ENCODE measurements at regions not wholly inside any gene's neighbourhood (a gene's known extent, or its start where the extent isn't known, plus 50 kb on each side); places are given as distances from the start of the nearest gene placed in this dataset.
"Not testable (repeated sequence)": the region's sequence is repeated elsewhere in the genome, so short reads cannot be mapped to it uniquely, and the experiment has no call there.

DNA sequence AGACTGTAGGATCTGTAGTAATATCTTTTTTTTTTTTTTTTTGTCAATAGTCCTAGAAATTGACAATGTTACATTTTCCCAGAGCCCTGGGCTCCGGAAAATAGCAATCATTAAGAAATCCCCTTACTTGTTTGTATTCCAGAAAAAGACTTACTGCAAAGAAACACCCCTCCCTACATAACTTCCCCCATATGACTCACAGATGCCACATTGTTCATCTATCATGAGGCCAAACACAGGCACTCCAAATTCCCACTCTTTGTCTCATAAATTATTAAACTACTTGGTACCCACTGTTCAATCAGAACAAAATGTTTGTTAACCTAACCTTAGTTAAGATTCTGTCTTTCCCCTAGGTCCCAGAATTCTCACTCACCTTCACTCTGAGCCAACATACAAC is 53.5 kb downstream of the TEX51 start:
- DNase-seq, result no peak

- DNase-seq, result no peak
Measured at GRCh38 chr2:126953483-126953882, 54.8 kb downstream of the TEX51 start.

DNA sequence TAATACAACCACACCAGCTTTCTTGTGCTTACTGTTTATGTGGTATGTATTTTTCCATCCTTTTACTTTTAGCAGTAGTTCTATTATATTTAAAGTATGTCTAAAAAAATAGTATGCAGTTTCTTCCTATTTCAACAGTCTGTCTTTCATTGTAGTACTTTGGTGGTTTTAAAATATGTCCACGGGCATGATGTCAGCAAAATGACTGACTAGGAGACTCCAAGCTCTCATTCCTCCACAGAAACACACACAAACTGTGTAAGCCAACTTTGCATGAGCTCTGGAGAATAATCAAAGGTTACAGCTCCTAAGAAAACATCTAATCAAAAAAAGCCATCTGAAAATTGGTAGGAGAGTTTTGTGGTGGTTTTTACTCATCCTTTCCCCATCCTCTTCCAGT is 56.1 kb downstream of the TEX51 start:
- no peak for DNase-seq

DNA sequence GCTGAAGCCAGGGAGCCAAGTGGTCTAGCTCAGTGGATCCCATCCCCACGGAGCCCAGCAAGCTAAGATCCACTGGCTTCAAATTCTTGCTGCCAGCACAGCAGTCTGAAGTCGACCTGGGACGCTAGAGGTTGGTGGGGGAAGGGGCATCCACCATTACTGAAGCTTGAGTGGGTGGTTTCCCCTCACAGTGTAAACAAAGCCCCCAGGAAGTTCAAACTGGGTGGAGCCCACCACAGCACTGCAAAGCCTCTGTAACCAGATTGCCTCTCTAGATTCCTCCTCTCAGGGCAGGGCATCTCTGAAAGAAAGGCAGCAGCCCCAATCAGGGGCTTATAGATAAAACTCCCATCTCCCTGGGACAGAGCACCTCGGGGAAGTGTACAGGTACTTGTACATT is 58.1 kb downstream of the TEX51 start:
- not testable (repeated sequence) for DNase-seq

DNA sequence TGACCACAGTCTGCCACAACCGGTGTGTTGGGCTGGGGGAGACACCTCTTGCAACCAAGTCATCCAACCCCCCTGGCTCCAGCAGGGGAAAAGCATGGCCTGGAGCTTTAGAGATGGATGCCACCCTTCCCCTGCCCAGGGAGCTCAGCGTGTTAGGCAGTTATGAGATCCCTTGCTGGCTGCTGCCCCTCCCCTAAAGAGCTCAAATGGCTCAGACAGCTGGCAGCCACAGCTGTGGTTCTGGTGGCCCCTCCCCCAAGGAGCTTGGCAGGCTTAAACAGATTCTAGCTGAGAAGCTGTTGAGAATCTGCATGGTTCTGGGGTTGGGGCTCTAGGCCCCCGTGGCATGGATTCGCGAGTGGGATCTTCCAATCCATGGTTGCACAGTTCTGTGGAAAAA is 64.7 kb downstream of the TEX51 start:
- DNase-seq, result peak; percentile 62

- no peak for DNase-seq
Measured at GRCh38 chr2:126966601-126967000, 67.9 kb downstream of the TEX51 start.

DNA sequence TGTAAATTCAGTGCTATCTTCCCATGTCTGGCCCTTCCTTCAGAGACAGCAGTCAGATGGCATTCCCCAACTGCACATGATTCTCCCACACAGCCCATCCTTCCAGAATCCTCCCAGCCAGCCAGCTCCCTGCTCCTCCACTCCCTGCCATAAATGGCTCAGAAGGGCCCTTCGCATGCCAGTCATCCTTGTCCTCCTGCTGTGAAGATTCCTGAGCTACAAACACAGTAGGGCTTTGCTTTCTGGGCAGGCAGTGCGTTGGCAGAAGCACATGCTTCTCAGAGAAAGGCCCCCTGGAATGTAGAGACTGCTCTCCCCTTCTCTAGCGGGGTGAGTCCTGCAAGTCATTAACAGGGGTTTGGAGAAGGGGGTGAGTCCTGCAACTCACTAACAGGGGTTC is 71.9 kb downstream of the TEX51 start:
- no peak for DNase-seq

DNA sequence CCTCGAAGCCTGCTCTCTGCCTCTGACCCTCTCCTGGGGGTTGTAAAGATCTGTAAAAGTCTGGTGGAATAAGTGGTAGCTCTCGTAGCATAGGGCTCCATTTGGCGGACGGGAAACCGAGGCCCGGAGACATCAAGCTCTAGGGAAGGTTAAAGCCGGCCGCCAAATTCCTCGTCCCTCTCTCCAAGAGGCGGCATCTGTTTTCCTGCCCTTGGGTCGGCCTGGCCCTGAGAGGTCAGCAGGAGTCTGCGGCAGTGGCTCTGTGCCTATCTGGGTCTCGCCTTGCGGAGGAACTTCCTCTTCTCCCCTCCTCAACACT is 72.4 kb downstream of the TEX51 start:
- DNase-seq, result no peak

DNA sequence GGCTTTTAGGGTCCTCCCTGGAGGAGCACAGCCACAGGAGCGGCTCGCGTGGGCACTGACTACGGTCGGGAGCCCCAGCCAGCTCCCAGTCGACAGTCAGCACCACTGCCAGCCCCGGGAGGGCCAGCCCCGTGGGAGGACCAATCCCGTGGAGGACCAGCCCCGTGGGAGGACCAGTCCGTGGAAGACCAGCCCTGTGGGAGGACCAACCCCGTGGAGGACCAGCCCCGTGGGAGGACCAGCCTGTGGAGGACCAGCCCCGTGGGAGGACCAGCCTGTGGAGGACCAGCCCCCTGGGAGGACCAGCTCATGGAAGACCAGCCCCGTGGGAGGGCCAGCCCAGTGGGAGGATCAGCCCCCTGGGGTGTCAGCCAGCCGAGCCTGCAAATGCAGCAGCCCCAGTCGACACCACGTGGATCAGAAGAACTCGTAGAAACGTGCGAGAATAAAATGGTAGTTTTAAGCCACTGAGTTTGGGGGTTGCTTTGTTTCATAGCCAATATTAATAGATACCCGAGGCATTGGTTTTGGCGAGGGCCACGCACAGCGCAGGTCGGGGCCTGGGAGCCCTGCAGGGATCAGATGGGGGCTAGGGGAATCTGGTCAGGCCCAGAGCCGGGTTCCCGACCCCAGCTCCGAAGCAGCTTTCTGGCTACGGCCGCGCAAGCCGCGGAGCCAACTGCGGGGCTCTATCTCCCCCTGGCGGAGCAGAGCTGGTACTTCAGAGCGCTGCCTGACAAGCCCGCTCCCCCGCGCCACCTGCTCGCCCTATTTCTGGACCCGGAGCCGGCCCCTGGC is 73.0 kb downstream of the TEX51 start:
- peak; percentile 75 for DNase-seq

GRCh38 chr2:126972279-126972626 is 73.6 kb downstream of the TEX51 start:
- DNase-seq, result no peak

DNA sequence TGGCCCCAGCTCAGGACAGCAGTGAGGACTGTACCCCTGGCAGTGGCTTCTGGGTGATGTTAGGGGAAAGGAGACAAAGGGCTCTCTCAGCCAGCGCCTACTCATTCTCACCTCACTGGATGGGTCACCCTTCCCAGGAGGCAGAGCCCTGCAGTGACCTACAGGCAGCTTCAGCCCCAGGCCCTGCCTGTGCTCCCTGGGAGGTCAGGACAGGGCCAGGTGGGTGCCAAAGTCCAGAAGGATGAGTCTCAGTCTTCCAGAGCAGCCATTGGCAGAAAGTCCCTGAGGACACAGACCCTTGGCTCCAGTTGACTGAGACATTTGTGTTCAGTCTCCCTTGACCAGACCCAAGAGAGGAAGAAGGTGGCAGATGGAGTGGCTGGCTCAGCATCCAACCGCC is 75.1 kb downstream of the TEX51 start:
- DNase-seq, result no peak

- DNase-seq, result no peak
Measured at GRCh38 chr2:126975671-126976655, 77.3 kb downstream of the TEX51 start.

- no peak for DNase-seq
Measured at GRCh38 chr2:126976721-126977328, 78.1 kb downstream of the TEX51 start.

DNA sequence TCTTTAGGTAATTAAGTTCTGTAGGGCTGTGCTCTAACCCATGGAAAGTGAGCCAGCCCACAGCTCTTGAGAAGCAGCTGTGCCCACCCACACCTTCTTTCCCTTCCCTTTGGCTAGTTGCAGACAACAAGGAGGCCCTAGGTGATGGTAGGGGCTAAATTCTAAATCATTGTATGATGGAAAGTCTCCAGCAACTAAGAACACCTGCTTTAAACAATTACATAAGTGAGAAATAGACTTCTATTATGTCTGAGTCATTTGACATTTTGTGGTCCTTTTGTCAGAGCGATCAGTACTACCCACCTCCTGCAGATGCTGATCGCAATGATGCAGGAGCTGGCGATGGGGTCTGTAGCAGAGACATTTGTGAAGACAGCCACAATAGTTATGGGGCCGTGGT is 79.6 kb downstream of the TEX51 start:
- no peak for DNase-seq

DNA sequence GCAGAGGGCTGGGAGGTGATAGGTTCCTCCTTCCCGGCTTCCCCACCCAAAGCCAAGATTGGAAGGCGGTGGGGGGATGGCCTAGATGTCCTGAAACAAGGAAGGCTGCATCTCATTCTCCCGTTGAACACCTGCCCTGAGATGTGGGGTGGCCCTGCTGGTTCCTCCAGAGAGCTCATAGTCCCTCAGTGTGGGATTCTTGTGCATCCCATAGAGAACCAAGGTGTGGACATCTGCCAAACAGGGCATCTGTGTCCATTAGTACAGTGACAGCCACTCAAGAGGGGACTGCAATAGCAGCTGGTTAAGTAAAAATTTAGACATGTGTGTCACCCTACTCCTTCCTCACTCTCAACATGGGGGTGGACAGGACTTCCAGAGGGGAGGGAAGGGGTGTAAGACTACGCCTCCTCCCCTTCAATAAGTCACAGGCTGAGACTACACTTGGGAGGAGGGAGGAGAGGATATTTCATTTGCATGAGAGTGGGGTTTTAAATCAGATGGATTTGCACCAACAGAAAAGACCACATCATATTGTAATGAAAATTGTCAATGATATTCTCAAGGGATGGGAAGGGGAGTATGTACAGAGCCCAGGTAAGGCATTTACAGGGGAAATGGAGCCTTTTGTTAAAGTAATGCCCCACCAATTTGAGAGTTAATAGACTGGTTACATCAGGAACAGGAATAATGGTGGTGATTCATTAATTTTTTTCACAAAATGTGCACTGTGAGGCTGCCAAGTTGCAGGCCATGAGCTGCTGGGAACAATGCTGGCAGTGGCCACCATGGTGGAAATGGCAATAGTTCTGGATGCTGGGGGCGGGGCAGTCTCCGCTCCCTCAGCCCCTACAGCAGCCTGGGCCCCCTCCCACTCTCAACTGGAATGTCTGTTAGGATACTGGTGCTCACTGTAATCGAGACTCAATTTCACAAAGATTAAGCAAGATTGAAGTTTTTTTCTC is 80.6 kb downstream of the TEX51 start:
- DNase-seq, result no peak

DNA sequence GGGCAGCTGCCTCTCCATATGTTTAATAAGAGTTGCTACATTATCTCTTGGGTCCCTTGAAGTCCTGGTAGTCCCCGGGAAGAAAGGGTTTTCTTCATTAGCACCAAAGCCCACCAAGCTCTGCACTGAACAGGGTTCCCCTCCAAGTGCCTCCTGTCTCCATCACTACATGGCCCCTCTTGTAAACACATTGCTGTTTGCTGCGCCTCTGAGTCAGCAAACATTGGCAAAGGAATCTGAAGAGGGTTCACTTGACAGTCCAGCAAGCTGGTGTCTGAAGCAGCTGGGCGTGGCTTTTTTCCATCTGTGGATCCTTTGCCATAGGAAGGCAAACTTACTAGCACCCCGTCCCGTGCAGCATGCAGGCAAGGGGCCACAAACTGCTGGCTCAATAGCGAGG is 82.8 kb downstream of the TEX51 start:
- DNase-seq, result no peak

DNA sequence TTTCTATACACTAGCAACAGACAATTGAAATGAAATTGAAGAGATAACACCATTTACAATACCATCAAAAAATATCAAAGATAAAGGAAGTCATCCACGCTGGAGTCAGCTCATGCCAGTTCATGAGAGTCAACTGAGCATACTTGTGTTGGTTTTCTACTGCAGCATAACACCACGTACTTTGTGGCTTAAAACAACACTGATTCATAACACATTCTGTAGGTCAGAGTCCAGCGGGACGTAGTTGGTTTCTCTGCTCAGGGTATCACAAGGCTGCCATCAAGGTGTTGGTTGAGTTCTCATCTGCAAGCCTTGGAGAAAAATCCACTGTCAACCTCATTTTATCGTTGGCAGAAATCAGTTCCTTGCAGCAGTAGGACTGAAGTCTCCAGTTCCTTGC is 84.2 kb downstream of the TEX51 start:
- no peak for DNase-seq

DNA sequence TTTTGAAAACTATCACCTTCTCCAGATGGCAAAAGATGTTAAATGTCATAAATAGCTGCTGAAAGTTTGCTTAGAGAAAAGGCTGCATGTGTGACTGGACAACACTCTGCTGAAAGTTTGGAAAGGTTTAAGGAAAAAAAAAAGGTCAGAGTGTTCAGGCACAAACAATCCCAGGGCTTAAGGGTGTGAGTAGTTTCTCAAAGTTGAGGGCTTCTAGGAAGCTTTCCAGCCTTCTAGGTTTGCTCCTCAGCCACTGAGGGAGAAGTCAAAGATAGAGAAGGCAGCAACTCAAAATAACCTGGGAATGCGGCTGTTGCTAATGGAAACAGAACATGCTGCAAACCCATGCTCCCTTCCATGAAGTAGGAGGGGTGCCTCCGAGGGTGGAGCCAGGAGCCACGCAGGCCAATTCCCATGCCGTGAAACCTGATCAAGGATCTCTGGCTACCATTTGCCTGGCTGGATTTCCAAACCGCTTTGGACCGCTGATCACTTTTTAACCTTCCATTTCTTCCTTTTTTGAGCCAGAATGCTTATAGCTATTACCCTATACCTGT is 88.0 kb downstream of the TEX51 start:
- DNase-seq, result no peak

DNA sequence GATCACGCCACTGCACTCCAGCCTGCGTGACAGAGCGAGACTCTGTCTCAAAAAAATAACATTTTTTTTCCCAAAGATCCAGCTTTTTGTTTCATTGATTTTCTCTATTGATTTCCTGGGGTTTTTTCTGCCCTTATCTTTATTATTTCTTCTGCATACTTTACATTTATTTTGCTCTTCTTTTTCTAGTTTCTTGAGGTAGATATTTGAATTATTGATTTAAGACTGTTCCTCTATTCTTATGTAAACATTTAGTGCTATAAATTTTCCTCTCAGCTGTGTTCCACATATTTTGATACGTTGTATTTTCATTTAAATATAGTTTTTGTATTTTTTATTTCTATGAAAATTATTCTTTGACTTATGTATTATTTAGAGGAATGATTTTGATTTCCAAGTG is 89.8 kb downstream of the TEX51 start:
- no peak for DNase-seq

GRCh38 chr2:126989064-126989463 is 90.4 kb downstream of the TEX51 start:
- DNase-seq, result not testable (repeated sequence)

DNA sequence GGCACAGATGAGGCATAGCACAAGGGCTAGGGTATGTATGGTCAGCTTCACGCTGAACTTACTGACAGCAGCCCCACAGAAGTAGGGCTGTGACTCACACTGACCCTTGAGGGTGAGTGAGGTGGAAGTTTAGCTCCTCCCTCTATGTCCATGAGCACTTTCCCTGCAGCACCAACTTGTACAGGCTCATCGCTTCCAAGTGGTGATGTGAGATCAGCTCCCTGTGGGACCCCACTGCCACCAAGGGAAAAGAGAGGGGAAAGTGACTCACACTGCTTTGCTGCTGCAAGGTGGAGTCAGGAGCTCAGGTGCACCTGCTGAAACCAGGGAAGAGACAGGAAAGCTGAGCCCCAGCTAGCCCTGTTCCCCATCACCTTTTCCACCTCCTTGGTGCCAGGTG is 91.5 kb downstream of the TEX51 start:
- DNase-seq, result no peak

Measured in left hindlimb (tissue), 1 donor.